ENCODE measurements at regions not wholly inside any gene's neighbourhood (a gene's known extent, or its start where the extent isn't known, plus 50 kb on each side); places are given as distances from the start of the nearest gene placed in this dataset.

GRCh38 chr3:94779699-94780098 is 716.8 kb downstream of the NSUN3 start:
- POLR2A ChIA-PET, result no interaction called here
- no peak for DNase-seq (ENCODE audit: extremely low spot score)
- CTCF ChIA-PET, result no interaction called here
- no peak for TF ChIP-seq BHLHE40 (IDR thresholded peaks at IDR 0.05; ENCODE audit: borderline replicate concordance)
- no peak for TF ChIP-seq FOXM1 (IDR thresholded peaks at IDR 0.05; ENCODE audit: borderline replicate concordance)
- no peak for TF ChIP-seq ZNF384 (IDR thresholded peaks at IDR 0.05)
- TF ChIP-seq CTBP1 (IDR thresholded peaks at IDR 0.05; ENCODE audit: borderline replicate concordance), result no peak
- TF ChIP-seq SP1 (IDR thresholded peaks at IDR 0.05), result no peak
- no peak for TF ChIP-seq ELF4 (IDR thresholded peaks at IDR 0.05)
- TF ChIP-seq L3MBTL2 (conservative IDR thresholded peaks at IDR 0.05), result no peak
- TF ChIP-seq FOXA1 (IDR thresholded peaks at IDR 0.05), result no peak
- TF ChIP-seq ARNT (IDR thresholded peaks at IDR 0.05), result no peak
- no peak for TF ChIP-seq TARDBP (IDR thresholded peaks at IDR 0.05)
- TF ChIP-seq NFRKB (IDR thresholded peaks at IDR 0.05), result no peak
- TF ChIP-seq, protein P1, sequence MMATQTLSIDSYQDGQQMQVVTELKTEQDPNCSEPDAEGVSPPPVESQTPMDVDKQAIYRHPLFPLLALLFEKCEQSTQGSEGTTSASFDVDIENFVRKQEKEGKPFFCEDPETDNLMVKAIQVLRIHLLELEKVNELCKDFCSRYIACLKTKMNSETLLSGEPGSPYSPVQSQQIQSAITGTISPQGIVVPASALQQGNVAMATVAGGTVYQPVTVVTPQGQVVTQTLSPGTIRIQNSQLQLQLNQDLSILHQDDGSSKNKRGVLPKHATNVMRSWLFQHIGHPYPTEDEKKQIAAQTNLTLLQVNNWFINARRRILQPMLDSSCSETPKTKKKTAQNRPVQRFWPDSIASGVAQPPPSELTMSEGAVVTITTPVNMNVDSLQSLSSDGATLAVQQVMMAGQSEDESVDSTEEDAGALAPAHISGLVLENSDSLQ (IDR thresholded peaks at IDR 0.05), result no peak
- TF ChIP-seq SUZ12 (IDR thresholded peaks at IDR 0.05), result no peak
- no peak for TF ChIP-seq LEF1 (IDR thresholded peaks at IDR 0.05; ENCODE audit: borderline replicate concordance)
- TF ChIP-seq HDGF (IDR thresholded peaks at IDR 0.05; ENCODE audit: borderline replicate concordance), result no peak
- no peak for TF ChIP-seq FOXK2 (IDR thresholded peaks at IDR 0.05)

- no peak for DNase-seq (ENCODE audit: extremely low spot score)
- CTCF ChIA-PET, result no interaction called here
- POLR2A ChIA-PET, result no interaction called here
- TF ChIP-seq L3MBTL2 (conservative IDR thresholded peaks at IDR 0.05) (no peak), FOXM1 (IDR thresholded peaks at IDR 0.05; ENCODE audit: borderline replicate concordance) (no peak)
Measured at GRCh38 chr3:94784274-94784673, 721.4 kb downstream of the NSUN3 start.

- no peak for DNase-seq (ENCODE audit: extremely low spot score)
- TF ChIP-seq L3MBTL2 (conservative IDR thresholded peaks at IDR 0.05), result no peak
- TF ChIP-seq, protein P1 (IDR thresholded peaks at IDR 0.05), result no peak
- no peak for TF ChIP-seq ARNT (IDR thresholded peaks at IDR 0.05)
- no peak for TF ChIP-seq HDGF (IDR thresholded peaks at IDR 0.05; ENCODE audit: borderline replicate concordance)
- TF ChIP-seq SP1 (IDR thresholded peaks at IDR 0.05), result no peak
- no peak for TF ChIP-seq FOXK2 (IDR thresholded peaks at IDR 0.05)
- TF ChIP-seq TARDBP (IDR thresholded peaks at IDR 0.05), result no peak
- TF ChIP-seq BHLHE40 (IDR thresholded peaks at IDR 0.05; ENCODE audit: borderline replicate concordance), result no peak
- TF ChIP-seq ELF4 (IDR thresholded peaks at IDR 0.05), result no peak
- no peak for TF ChIP-seq FOXA1 (IDR thresholded peaks at IDR 0.05)
- no peak for TF ChIP-seq ZNF384 (IDR thresholded peaks at IDR 0.05)
- no peak for TF ChIP-seq CTBP1 (IDR thresholded peaks at IDR 0.05; ENCODE audit: borderline replicate concordance)
- no peak for TF ChIP-seq LEF1 (IDR thresholded peaks at IDR 0.05; ENCODE audit: borderline replicate concordance)
- TF ChIP-seq FOXM1 (IDR thresholded peaks at IDR 0.05; ENCODE audit: borderline replicate concordance), result no peak
- no peak for TF ChIP-seq NFRKB (IDR thresholded peaks at IDR 0.05)
- TF ChIP-seq SUZ12 (IDR thresholded peaks at IDR 0.05), result no peak
- CTCF ChIA-PET, result no interaction called here
- POLR2A ChIA-PET, result no interaction called here
Measured at GRCh38 chr3:94787066-94787465, 724.2 kb downstream of the NSUN3 start.

DNA sequence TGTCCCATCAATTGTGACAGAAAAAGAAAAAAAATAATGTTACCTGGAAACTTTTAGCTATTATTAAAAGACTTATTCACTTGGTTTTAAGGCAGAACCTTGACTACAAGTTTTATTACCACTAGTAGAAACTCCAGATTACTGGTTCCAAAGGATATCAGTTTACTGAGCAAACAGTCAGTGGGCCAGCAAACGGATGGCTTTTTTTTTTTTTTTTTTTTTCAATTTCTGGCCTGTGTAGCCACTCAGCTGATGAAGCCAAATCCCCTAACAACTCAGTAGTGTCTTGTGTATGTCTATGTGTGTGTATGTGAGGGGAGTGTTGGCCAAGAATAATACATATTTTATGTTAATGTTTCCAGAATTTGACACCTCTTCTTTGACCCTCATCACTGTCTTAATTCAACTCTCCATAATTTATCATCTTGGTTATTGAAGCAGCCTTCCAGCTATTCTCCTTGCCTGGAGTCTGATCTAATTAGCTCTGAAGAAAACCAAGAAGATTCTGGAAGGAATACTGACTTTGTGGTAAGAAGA is 724.9 kb downstream of the NSUN3 start:
- ChIA-PET POLR2A (no interaction called here), CTCF (interaction anchor here (0.6 to 0.7 kb wide), 2 partner anchors 511 to 682 kb away, joined by 3 read pairs; no protein-coding TSS in a partner anchor)
- peak; percentile 30 for DNase-seq (ENCODE audit: extremely low spot score)
- TF ChIP-seq FOXM1 (IDR thresholded peaks at IDR 0.05; ENCODE audit: borderline replicate concordance) (no peak), ZNF384 (IDR thresholded peaks at IDR 0.05) (peak; percentile 97), FOXA1 (IDR thresholded peaks at IDR 0.05) (peak; percentile 64)
- TF ChIP-seq, protein P1 (IDR thresholded peaks at IDR 0.05), result no peak

DNA sequence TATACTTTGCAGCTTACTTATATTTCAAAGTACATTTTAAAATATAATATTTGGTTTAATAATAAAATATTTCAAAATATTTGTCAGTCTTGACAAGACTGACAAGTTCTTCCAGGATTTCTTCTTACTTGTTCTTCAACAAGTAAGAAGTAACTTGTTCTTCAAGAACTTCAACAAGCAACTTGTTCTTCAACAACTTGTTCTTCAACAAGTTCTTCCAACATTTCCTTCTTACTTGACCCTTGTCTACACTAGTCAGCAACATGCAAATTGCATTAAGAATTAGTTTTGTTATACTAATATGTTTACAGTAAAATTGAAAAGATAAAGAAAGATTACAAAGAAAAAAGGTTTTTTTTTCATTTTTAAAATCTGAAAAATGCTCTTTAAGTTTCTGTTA is 731.7 kb downstream of the NSUN3 start:
- ChIA-PET POLR2A (no interaction called here), CTCF (no interaction called here)
- TF ChIP-seq ZNF384 (IDR thresholded peaks at IDR 0.05) (no peak), NFRKB (IDR thresholded peaks at IDR 0.05) (no peak), FOXA1 (IDR thresholded peaks at IDR 0.05) (no peak), ELF4 (IDR thresholded peaks at IDR 0.05) (no peak), CTBP1 (IDR thresholded peaks at IDR 0.05; ENCODE audit: borderline replicate concordance) (no peak), TARDBP (IDR thresholded peaks at IDR 0.05) (no peak), FOXK2 (IDR thresholded peaks at IDR 0.05) (no peak), L3MBTL2 (conservative IDR thresholded peaks at IDR 0.05) (no peak), SP1 (IDR thresholded peaks at IDR 0.05) (no peak), FOXM1 (IDR thresholded peaks at IDR 0.05; ENCODE audit: borderline replicate concordance) (no peak), LEF1 (IDR thresholded peaks at IDR 0.05; ENCODE audit: borderline replicate concordance) (no peak)
- TF ChIP-seq, protein P1 (IDR thresholded peaks at IDR 0.05), result no peak
- no peak for DNase-seq (ENCODE audit: extremely low spot score)

GRCh38 chr3:94799420-94800060 is 736.7 kb downstream of the NSUN3 start:
- TF ChIP-seq SUZ12 (IDR thresholded peaks at IDR 0.05) (no peak), ZNF384 (IDR thresholded peaks at IDR 0.05) (no peak), FOXK2 (IDR thresholded peaks at IDR 0.05) (no peak), SP1 (IDR thresholded peaks at IDR 0.05) (no peak), FOXA1 (IDR thresholded peaks at IDR 0.05) (no peak), TARDBP (IDR thresholded peaks at IDR 0.05) (no peak), BHLHE40 (IDR thresholded peaks at IDR 0.05; ENCODE audit: borderline replicate concordance) (no peak), FOXM1 (IDR thresholded peaks at IDR 0.05; ENCODE audit: borderline replicate concordance) (no peak), ELF4 (IDR thresholded peaks at IDR 0.05) (no peak), LEF1 (IDR thresholded peaks at IDR 0.05; ENCODE audit: borderline replicate concordance) (no peak), L3MBTL2 (conservative IDR thresholded peaks at IDR 0.05) (no peak), ARNT (IDR thresholded peaks at IDR 0.05) (no peak), HDGF (IDR thresholded peaks at IDR 0.05; ENCODE audit: borderline replicate concordance) (no peak), CTBP1 (IDR thresholded peaks at IDR 0.05; ENCODE audit: borderline replicate concordance) (no peak), NFRKB (IDR thresholded peaks at IDR 0.05) (no peak)
- TF ChIP-seq, protein P1 (IDR thresholded peaks at IDR 0.05), result no peak
- ChIA-PET POLR2A (no interaction called here), CTCF (no interaction called here)

More at GRCh38 chr3:94799420-94800060, 736.7 kb downstream of the NSUN3 start:
- DNase-seq (ENCODE audit: extremely low spot score), result no peak
